HPDE6-E6E7 (cell line): ENCODE measurements at regions not wholly inside any gene's neighbourhood (a gene's known extent, or its start where the extent isn't known, plus 50 kb on each side); places are given as distances from the start of the nearest gene placed in this dataset.

Experiments used
- DNase-seq: peaks from one replicate; pipeline ENCODE4 v3.0.0; 2011; ENCODE audit warnings: missing footprints; ENCODE audit errors: extremely low spot score

GRCh38 chr7:41046776-41047175, 656.1 kb downstream of the INHBA start:
- no peak for DNase-seq

DNA sequence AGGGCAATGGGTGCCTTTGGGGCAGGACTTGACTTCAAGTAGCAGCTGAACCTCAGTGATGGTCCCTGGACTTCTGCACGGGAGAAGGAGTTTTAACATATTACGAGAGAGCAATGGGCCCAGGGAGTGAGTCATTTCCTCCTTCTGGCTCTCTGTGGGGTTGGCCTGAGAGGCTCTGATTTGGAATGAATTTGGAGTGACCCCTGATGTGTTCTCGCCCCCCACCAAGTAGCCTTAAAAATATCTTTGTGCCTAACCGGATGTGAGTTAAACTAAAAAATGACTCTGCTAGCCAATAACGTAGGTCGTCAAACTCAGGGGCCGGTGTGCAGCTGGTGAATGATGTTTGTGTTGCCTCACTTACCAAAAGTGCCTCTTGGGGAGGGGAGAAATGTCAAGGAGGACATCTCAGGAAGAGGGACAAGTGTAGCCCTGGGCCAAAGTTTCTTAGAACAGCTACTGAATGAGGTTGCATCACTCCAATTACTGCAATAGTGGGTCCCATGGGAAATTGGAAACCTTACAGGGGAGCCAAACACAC, 656.6 kb downstream of the INHBA start:
- no peak for DNase-seq

- peak; percentile 60 for DNase-seq
These were observed 657.2 kb downstream of the INHBA start for GRCh38 chr7:41045556-41046123.

GRCh38 chr7:41039981-41040380, 662.9 kb downstream of the INHBA start:
- DNase-seq, result no peak

GRCh38 chr7:41039386-41039953, 663.4 kb downstream of the INHBA start:
- no peak for DNase-seq

GRCh38 chr7:41038211-41038610, 664.7 kb downstream of the INHBA start:
- no peak for DNase-seq

GRCh38 chr7:41037691-41038090, 665.2 kb downstream of the INHBA start:
- no peak for DNase-seq

DNA sequence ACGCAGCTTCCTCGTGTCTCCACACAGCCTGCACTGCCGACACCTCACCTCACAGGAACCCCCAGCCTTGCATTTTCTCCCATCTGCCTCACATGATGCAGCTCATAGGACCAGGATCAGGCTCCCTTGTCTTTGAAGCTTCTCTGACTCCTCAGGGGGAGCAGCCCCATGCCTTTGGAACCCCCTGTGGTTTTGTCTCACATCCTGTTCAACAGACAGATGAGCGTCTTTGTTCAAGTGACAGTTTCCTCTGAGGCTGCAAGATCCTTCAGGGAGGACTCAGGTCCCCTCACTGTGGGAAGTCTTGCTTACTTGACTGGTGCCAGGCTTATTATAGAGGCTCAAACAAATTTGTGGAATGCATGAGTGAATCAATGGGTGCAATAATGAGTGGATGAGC, 667.1 kb downstream of the INHBA start:
- no peak for DNase-seq

- DNase-seq, result no peak
These were observed 669.4 kb downstream of the INHBA start for GRCh38 chr7:41033500-41033899.

GRCh38 chr7:41030673-41031072, 672.2 kb downstream of the INHBA start:
- DNase-seq, result no peak

GRCh38 chr7:41029072-41029499, 673.8 kb downstream of the INHBA start:
- DNase-seq, result peak; percentile 93

GRCh38 chr7:41028580-41028979, 674.3 kb downstream of the INHBA start:
- no peak for DNase-seq

DNA sequence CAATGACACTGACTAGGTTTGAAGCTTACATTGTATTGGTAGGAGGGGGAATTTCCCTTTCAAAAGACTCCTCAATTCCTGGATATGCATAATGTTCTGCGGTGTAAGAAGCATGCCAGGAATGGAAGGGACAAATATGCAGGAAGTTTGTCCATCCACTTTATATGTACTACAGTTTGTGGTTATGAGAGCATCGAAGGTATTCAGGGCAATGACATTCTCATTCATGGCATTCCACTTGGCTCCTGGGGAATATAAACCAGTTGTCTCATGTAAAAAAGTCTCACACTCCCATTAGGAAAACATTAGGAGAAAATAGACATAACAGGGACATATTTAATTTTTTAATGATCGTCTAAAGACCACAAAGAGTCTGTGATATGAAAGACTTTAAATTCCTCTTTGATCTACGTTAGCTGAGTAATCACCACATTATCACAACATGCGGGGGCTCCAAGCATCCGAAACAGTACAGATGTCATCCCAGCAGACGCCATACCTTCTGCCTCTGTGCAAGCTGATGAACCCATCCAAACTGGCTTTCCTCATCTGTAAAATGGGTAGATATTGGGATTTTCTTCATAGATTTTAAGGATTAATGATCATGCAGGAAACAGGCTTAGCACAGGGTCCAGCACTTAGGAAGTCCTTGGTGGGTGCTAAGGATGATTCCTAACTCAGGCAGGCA, 675.3 kb downstream of the INHBA start:
- DNase-seq, result no peak

GRCh38 chr7:41024126-41024525, 678.8 kb downstream of the INHBA start:
- no peak for DNase-seq

DNA sequence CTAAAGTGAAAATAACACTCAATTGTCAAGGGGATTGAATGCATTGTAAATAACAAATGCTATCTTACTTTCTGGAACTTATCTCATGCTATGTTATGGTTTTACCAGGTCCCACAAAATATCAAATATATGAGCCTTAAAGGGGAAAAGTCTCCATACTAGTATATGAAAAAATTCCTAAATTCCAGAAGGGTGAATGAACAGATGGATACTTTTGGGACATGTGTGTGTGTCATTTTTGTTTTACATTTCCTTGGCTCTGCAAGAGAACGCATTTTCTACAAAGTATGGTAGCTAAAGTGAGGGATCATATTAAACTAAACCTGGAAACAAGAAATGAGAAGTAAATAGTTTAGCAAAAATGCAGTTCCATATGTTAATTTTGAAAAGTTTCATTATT, 682.8 kb downstream of the INHBA start:
- DNase-seq, result no peak

DNA sequence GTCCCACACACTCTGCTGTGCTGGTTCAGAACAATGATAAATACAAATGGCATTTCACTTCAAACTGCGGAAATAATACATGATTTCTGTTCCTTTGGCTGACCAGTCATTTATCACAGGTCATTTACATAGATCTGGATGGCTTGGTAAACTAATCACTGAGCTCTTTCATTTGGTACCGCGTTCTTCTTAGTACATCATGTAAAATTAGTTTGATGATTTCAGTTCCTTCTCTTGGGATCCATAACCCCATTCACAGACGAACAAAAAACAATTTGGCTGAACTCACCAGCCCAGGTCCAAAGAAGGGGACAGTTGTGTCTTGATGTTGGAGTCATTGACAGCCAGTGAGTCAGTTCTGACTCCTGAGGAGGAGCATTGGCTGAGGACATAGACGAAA, 689.8 kb downstream of the INHBA start:
- DNase-seq, result no peak

- DNase-seq, result no peak
These were observed 690.8 kb downstream of the INHBA start for GRCh38 chr7:41012041-41012440.

- DNase-seq, result no peak
These were observed 691.9 kb downstream of the INHBA start for GRCh38 chr7:41010967-41011366.

DNA sequence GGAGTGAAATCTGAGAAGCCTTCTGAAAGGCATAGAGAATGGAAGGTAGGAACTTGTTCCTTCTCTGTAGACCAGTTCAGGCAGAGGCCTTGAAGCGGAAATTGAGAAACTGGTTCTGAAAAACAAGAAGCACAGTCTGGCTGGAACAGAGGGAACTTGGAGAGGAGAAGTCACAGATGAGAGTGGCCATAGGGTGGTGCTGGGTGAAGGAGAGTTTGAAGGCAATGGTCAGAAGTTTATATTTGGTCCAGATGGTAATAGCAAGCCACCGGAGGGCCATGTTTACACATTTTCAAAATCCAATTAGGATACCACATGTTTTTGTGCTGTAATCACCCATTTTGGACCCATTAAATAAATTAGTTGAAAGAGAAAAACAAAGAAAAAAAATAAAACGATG, 692.5 kb downstream of the INHBA start:
- no peak for DNase-seq

- DNase-seq, result no peak
These were observed 695.1 kb downstream of the INHBA start for GRCh38 chr7:41007811-41008210.

DNA sequence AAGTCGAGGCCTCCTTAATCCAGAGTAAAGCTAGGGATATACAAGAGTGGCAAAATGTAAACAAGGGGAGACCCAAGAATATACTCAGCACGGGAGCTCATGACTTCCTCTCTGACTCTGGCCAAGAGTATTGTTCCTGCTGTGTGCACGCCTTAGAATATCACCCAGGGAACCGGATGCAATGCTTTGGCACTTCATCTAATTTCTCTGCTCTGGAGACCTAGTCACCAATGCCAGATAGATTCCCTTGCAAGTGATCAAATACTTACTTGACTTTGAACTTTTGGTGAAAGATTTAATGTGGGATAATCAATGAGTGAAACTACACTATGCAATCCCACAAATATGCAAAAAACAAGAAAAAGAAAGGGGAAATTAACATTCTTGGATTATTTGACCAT, 695.5 kb downstream of the INHBA start:
- DNase-seq, result no peak

- DNase-seq, result peak; percentile 25
These were observed 696.4 kb downstream of the INHBA start for GRCh38 chr7:41006306-41006995.
